HCT116 (cell line): ENCODE measurements at regions not wholly inside any gene's neighbourhood (a gene's known extent, or its start where the extent isn't known, plus 50 kb on each side); places are given as distances from the start of the nearest gene placed in this dataset.

Experiments
- ATAC-seq: fragments of 200-7000 bp; cut with Tn5 transposase; 2 replicates; pipeline ENCODE4 v1.9.1; 2020; ENCODE audit warnings: mild to moderate bottlenecking, moderate library complexity
- BruUV-seq: library from RNA; stranded (reverse); fragments of 400-500 nt; replicated peaks from 2 replicates; lab custom pipeline; 2021; lab: Mats Ljungman, UMichigan
- CTCF ChIA-PET: fragments of 300-600 bp; sonication (Branson Sonifier 250); formaldehyde crosslinking; loops from one replicate; lab custom pipeline; 2021; ENCODE audit warnings: antibody characterized with exemption; lab: Charles Lee
- POLR2A ChIA-PET: fragments of 300-600, 350-600 bp; sonication (Branson Sonifier 250); formaldehyde crosslinking; loops from one replicate; lab custom pipeline; 2021; ENCODE audit warnings: antibody characterized with exemption; lab: Charles Lee
- RAD21 ChIA-PET, 2 experiments: fragments of 300-600 bp; sonication (Branson Sonifier 250); formaldehyde crosslinking; loops; one replicate each; lab custom pipeline; 2023; ENCODE audit warnings: low total read pairs in 2 of 2; ENCODE audit not compliant: uncharacterized antibody in 2 of 2, unreplicated experiment in 2 of 2, low non-redundant PET in 1 of 2; lab: Charles Lee
- DNase-seq: peaks from one replicate; pipeline ENCODE4 v3.0.0-alpha.2; 2010; ENCODE audit warnings: low read depth, low spot score
- H2AFZ ChIP-seq: fragments of 200-600 bp; shearing (Covaris generic), sonication (generic); 2 replicates; pipeline ENCODE4 v1.6.1; 2017; ENCODE audit warnings: low read depth, mixed run types, mixed read lengths, antibody characterized with exemption, low read length; ENCODE audit not compliant: poor library complexity, severe bottlenecking
- H3K27ac ChIP-seq: 2 replicates; pipeline ENCODE4 v1.5.1; 2012; ENCODE audit warnings: low read depth, low read length
- H3K27me3 ChIP-seq: fragments of 200-600 bp; sonication (generic); 2 replicates; pipeline ENCODE4 v1.6.1; 2016; ENCODE audit warnings: mixed run types, low read length, mixed read lengths; ENCODE audit not compliant: insufficient read depth
- H3K36me3 ChIP-seq, 2 experiments: fragments of 200-500 bp in 1 of 2; fragments of 200-600 bp in 1 of 2; sonication (Bioruptor generic) in 1 of 2; sonication (generic) in 1 of 2; 2 replicates each; pipeline versions ENCODE4 v1.5.1 to v1.6.1; 2014 to 2016; ENCODE audit warnings: low read length in 2 of 2, inconsistent platforms in 1 of 2, mixed read lengths in 1 of 2, mixed run types in 1 of 2; ENCODE audit not compliant: insufficient read depth in 2 of 2, control insufficient read depth in 1 of 2
- H3K4me1 ChIP-seq, 2 experiments: fragments of 200-600 bp in 1 of 2; sonication (generic) in 1 of 2; 2 replicates each; pipeline versions ENCODE4 v1.5.1 to v1.6.1; 2012 to 2017; ENCODE audit warnings: low read length in 2 of 2, inconsistent platforms in 1 of 2, mild to moderate bottlenecking in 1 of 2, mixed read lengths in 1 of 2, mixed run types in 1 of 2, moderate library complexity in 1 of 2; ENCODE audit not compliant: insufficient read depth in 2 of 2, control insufficient read depth in 1 of 2
- H3K4me2 ChIP-seq: fragments of 200-600 bp; sonication (generic); 2 replicates; pipeline ENCODE4 v1.6.1; 2017; ENCODE audit warnings: mixed run types, low read length, mixed read lengths
- H3K4me3 ChIP-seq, 2 experiments: fragments of 200-600 bp in 1 of 2; sonication (generic) in 1 of 2; replicated peaks in 1 of 2; 2 replicates each; pipeline ENCODE4 v1.5.1; 2011 to 2016; ENCODE audit warnings: low read length in 2 of 2, control low read depth in 1 of 2, low read depth in 1 of 2, mild to moderate bottlenecking in 1 of 2, mixed read lengths in 1 of 2, mixed run types in 1 of 2
- H3K79me2 ChIP-seq: fragments of 200-600 bp; sonication (generic); 2 replicates; pipeline ENCODE4 v1.6.1; 2017; ENCODE audit warnings: mild to moderate bottlenecking, mixed run types, low read length, moderate library complexity, mixed read lengths; ENCODE audit not compliant: insufficient read depth
- H3K9ac ChIP-seq: fragments of 200-600 bp; sonication (generic); 2 replicates; pipeline ENCODE4 v1.6.1; 2016; ENCODE audit warnings: low read length, mixed read lengths
- H3K9me2 ChIP-seq: fragments of 200-600 bp; sonication (generic), shearing (Covaris generic); 2 replicates; pipeline ENCODE4 v1.6.1; 2017; ENCODE audit warnings: mixed run types, mild to moderate bottlenecking, moderate library complexity; ENCODE audit not compliant: insufficient read depth
- H3K9me3 ChIP-seq, 2 experiments: fragments of 200-500 bp in 1 of 2; fragments of 200-600 bp in 1 of 2; sonication (Bioruptor generic) in 1 of 2; sonication (generic) in 1 of 2; 2 replicates each; pipeline ENCODE4 v1.6.1; 2014 to 2017; ENCODE audit warnings: low read length in 2 of 2, mixed read lengths in 2 of 2, inconsistent platforms in 1 of 2, low read depth in 1 of 2, mild to moderate bottlenecking in 1 of 2, mixed run types in 1 of 2, moderate library complexity in 1 of 2; ENCODE audit not compliant: control insufficient read depth in 1 of 2, insufficient read depth in 1 of 2
- H4K20me1 ChIP-seq: fragments of 200-600 bp; sonication (generic), shearing (Covaris generic); 2 replicates; pipeline ENCODE4 v1.6.1; 2017; ENCODE audit warnings: mixed run types, mild to moderate bottlenecking, moderate library complexity; ENCODE audit not compliant: insufficient read depth
- ATF3 ChIP-seq: IDR thresholded peaks from 2 replicates; pipeline ENCODE4 v1.6.1; 2012
- CBX3 ChIP-seq: IDR thresholded peaks from 2 replicates; pipeline ENCODE4 v1.6.1; 2012; ENCODE audit warnings: low read depth
- CEBPB ChIP-seq: IDR thresholded peaks from 2 replicates; pipeline ENCODE4 v1.6.1; 2012; ENCODE audit warnings: low read depth
- CTCF ChIP-seq, 3 experiments: fragments of 200-600 bp in 1 of 3; sonication (generic) in 1 of 3; IDR thresholded peaks in 2 of 3; conservative IDR thresholded peaks in 1 of 3; 2 replicates each; pipeline ENCODE4 v1.5.1; 2012 to 2017; ENCODE audit warnings: low read depth in 2 of 3, low read length in 2 of 3, antibody characterized with exemption in 1 of 3, borderline replicate concordance in 1 of 3, control low read depth in 1 of 3, mild to moderate bottlenecking in 1 of 3, mixed read lengths in 1 of 3, mixed run types in 1 of 3, moderate library complexity in 1 of 3; ENCODE audit not compliant: insufficient read depth in 1 of 3
- EGR1 ChIP-seq: IDR thresholded peaks from 2 replicates; pipeline ENCODE4 v1.6.1; 2012; ENCODE audit warnings: low read depth
- ELF1 ChIP-seq: IDR thresholded peaks from 2 replicates; pipeline ENCODE4 v1.6.1; 2012; ENCODE audit warnings: low read depth, borderline replicate concordance
- EZH2 ChIP-seq: fragments of 200-600 bp; sonication (generic); IDR thresholded peaks from 2 replicates; pipeline ENCODE4 v1.6.1; 2017; ENCODE audit warnings: antibody characterized with exemption, mixed run types
- FOSL1 ChIP-seq: IDR thresholded peaks from 2 replicates; pipeline ENCODE4 v1.6.1; 2012; ENCODE audit warnings: low read depth
- JUND ChIP-seq: IDR thresholded peaks from 2 replicates; pipeline ENCODE4 v1.6.1; 2012
- POLR2A ChIP-seq: IDR thresholded peaks from 2 replicates; pipeline ENCODE4 v1.7.0; 2011; ENCODE audit warnings: borderline replicate concordance; ENCODE audit not compliant: insufficient read depth, insufficient read length; ENCODE audit errors: extremely low read depth
- POLR2AphosphoS5 ChIP-seq: IDR thresholded peaks from 2 replicates; pipeline ENCODE4 v1.6.1; 2011; ENCODE audit warnings: mild to moderate bottlenecking, low read depth, low read length, moderate library complexity
- RAD21 ChIP-seq: IDR thresholded peaks from 2 replicates; pipeline ENCODE4 v1.6.1; 2012; ENCODE audit warnings: low read depth, mild to moderate bottlenecking
- SIN3A ChIP-seq: IDR thresholded peaks from 2 replicates; pipeline ENCODE4 v1.6.1; 2012; ENCODE audit warnings: low read depth
- SP1 ChIP-seq: IDR thresholded peaks from 2 replicates; pipeline ENCODE4 v1.6.1; 2012; ENCODE audit warnings: low read depth
- SRF ChIP-seq: IDR thresholded peaks from 2 replicates; pipeline ENCODE4 v1.6.1; 2012; ENCODE audit warnings: low read depth
- TCF7L2 ChIP-seq: IDR thresholded peaks from 2 replicates; pipeline ENCODE4 v1.7.0; 2011; ENCODE audit warnings: borderline replicate concordance, inconsistent platforms; ENCODE audit not compliant: insufficient read depth, insufficient read length; ENCODE audit errors: extremely low read depth
- ZBTB33 ChIP-seq: IDR thresholded peaks from 2 replicates; pipeline ENCODE4 v1.6.1; 2011; ENCODE audit warnings: mild to moderate bottlenecking, low read length, moderate library complexity; ENCODE audit not compliant: insufficient replicate concordance; ENCODE audit errors: extremely low read depth
- ZNF274 ChIP-seq: fragments of 200-500 bp; sonication (Bioruptor generic); IDR thresholded peaks from 2 replicates; pipeline ENCODE4 v1.6.1; 2014; ENCODE audit warnings: mild to moderate bottlenecking, low read depth, low read length, inconsistent platforms
- intact Hi-C: fragments of 100-400 bp; cut with micrococcal nuclease; formaldehyde crosslinking; loops from 2 replicates; pipeline ENCODE4 v1.10.0; 2022
- TF ChIP-seq, protein P1 (sequence below): IDR thresholded peaks from 2 replicates; pipeline ENCODE4 v1.6.1; 2012; ENCODE audit warnings: low read depth
- TF ChIP-seq, protein P2 (sequence below): IDR thresholded peaks from 2 replicates; pipeline ENCODE4 v1.6.1; 2012

DNA sequence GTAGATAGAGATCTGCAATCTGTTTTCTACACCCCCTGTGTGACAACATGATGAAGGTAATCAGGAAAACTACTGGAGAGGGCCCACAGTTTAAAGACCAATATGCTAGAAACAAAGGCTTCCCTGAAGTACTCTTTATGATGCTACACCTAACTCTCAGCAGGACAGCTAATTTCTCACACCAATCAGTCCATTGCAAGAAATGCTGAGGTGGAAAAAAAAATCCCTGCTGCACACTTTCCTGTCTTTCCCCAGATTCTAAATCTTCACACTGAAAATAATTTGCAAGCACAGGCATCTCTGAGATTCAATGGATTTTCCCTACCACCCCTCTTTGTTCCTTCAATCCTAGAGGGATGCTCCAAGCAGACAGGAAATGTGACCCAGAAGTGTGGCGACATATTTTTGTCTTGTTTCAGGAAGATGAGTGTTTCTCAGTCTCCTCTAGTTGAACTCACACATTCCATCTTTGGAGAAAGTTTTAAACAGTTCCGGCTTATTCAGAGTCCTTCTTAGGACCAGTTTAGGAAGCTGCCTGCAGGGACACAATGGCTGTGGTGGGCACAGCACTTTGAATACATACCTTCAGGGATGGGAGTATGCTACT, 671.6 kb downstream of the DIAPH3 start:
- Histone ChIP-seq H4K20me1 (no peaks in the 10 kb centered on the region), H3K4me1 (no peaks in the 10 kb centered on the region), H3K27me3 (peaks cover 20% of the 10 kb centered on the region; the same call in 1 of the 2 replicates), H3K79me2 (no peaks in the 10 kb centered on the region), H3K9ac (no peak overlapping the region), H3K27ac (no peak overlapping the region), H2AFZ (no peak overlapping the region), H3K36me3 (no peaks in the 10 kb centered on the region), H3K9me2 (no peaks in the 10 kb centered on the region), H3K9me3 (no peaks in the 10 kb centered on the region), H3K4me2 (no peak overlapping the region), H3K4me3 (no peak overlapping the region)
- no peak for TF ChIP-seq EGR1
- no peak for TF ChIP-seq EZH2
- TF ChIP-seq FOSL1 = no peak
- no peak for TF ChIP-seq RAD21
- no peak for TF ChIP-seq CBX3
- TF ChIP-seq ZBTB33 = no peak
- TF ChIP-seq ATF3 = no peak
- TF ChIP-seq POLR2AphosphoS5 = no peak
- TF ChIP-seq, protein P1, sequence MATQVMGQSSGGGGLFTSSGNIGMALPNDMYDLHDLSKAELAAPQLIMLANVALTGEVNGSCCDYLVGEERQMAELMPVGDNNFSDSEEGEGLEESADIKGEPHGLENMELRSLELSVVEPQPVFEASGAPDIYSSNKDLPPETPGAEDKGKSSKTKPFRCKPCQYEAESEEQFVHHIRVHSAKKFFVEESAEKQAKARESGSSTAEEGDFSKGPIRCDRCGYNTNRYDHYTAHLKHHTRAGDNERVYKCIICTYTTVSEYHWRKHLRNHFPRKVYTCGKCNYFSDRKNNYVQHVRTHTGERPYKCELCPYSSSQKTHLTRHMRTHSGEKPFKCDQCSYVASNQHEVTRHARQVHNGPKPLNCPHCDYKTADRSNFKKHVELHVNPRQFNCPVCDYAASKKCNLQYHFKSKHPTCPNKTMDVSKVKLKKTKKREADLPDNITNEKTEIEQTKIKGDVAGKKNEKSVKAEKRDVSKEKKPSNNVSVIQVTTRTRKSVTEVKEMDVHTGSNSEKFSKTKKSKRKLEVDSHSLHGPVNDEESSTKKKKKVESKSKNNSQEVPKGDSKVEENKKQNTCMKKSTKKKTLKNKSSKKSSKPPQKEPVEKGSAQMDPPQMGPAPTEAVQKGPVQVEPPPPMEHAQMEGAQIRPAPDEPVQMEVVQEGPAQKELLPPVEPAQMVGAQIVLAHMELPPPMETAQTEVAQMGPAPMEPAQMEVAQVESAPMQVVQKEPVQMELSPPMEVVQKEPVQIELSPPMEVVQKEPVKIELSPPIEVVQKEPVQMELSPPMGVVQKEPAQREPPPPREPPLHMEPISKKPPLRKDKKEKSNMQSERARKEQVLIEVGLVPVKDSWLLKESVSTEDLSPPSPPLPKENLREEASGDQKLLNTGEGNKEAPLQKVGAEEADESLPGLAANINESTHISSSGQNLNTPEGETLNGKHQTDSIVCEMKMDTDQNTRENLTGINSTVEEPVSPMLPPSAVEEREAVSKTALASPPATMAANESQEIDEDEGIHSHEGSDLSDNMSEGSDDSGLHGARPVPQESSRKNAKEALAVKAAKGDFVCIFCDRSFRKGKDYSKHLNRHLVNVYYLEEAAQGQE = no peak
- no peak for TF ChIP-seq CTCF (IDR thresholded peaks at IDR 0.05 in 2 of 3, conservative IDR thresholded peaks at IDR 0.05 in 1 of 3; ENCODE audit: borderline replicate concordance in 1 of 3, insufficient read depth in 1 of 3, low read depth in 2 of 3, low read length in 2 of 3)
- no peak for TF ChIP-seq CEBPB
- TF ChIP-seq SP1 = no peak
- TF ChIP-seq POLR2A = no peak
- TF ChIP-seq ZNF274 = no peak
- no peak for TF ChIP-seq SIN3A
- no peak for TF ChIP-seq JUND
- TF ChIP-seq, protein P2, sequence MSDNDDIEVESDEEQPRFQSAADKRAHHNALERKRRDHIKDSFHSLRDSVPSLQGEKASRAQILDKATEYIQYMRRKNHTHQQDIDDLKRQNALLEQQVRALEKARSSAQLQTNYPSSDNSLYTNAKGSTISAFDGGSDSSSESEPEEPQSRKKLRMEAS = no peak
- TF ChIP-seq SRF = no peak
- no peak for TF ChIP-seq ELF1
- TF ChIP-seq TCF7L2 = no peak
- BruUV-seq = no TSS peak
- DNase-seq (no peak), ATAC-seq (no peak)
- ChIA-PET POLR2A (no interaction called here), RAD21 (no interaction called here), CTCF (no interaction called here)
- intact Hi-C loops = no loop called here
